GM23338 (cell line): ENCODE measurements at regions not wholly inside any gene's neighbourhood (a gene's known extent, or its start where the extent isn't known, plus 50 kb on each side); places are given as distances from the start of the nearest gene placed in this dataset.

Source experiments
- ATAC-seq: fragments of 200-7000 bp; cut with Tn5 transposase; 3 replicates; pipeline ENCODE4 v1.9.1; 2020
- DNase-seq: peaks from one replicate; pipeline ENCODE4 v3.0.0-alpha.2; 2015; ENCODE audit warnings: low spot score
- H2AFZ ChIP-seq: fragments of 200-600 bp; sonication (generic); 2 replicates; pipeline ENCODE4 v1.8.0; 2016; ENCODE audit warnings: antibody characterized with exemption, mild to moderate bottlenecking, moderate library complexity
- H3F3A ChIP-seq: fragments of 200-600 bp; sonication (generic); replicated peaks from 2 replicates; pipeline ENCODE4 v1.8.0; 2017; ENCODE audit warnings: antibody characterized with exemption, mixed run types, low read depth
- H3K27ac ChIP-seq: fragments of 200-600 bp; sonication (generic); 2 replicates; pipeline ENCODE4 v1.6.1; 2016; ENCODE audit warnings: low read depth
- H3K27me3 ChIP-seq: fragments of 200-600 bp; sonication (generic); 2 replicates; pipeline ENCODE4 v1.8.0; 2016; ENCODE audit warnings: mild to moderate bottlenecking, mixed run types, moderate library complexity; ENCODE audit not compliant: insufficient read depth
- H3K36me3 ChIP-seq: fragments of 200-600 bp; sonication (generic); 2 replicates; pipeline ENCODE4 v1.8.0; 2016; ENCODE audit warnings: mild to moderate bottlenecking; ENCODE audit not compliant: insufficient read depth
- H3K4me1 ChIP-seq: fragments of 200-600 bp; sonication (generic); 2 replicates; pipeline ENCODE4 v1.8.0; 2016; ENCODE audit warnings: mild to moderate bottlenecking, moderate library complexity; ENCODE audit not compliant: insufficient read depth
- H3K4me2 ChIP-seq: fragments of 200-600 bp; sonication (generic); 2 replicates; pipeline ENCODE4 v1.7.1; 2017; ENCODE audit warnings: mixed run types
- H3K4me3 ChIP-seq: fragments of 200-600 bp; sonication (generic); 2 replicates; pipeline ENCODE4 v1.6.1; 2016; ENCODE audit warnings: mixed run types
- H3K79me2 ChIP-seq: fragments of 200-600 bp; sonication (generic); replicated peaks from 2 replicates; pipeline ENCODE4 v1.8.0; 2017; ENCODE audit warnings: mild to moderate bottlenecking; ENCODE audit not compliant: insufficient read depth
- H3K9me2 ChIP-seq: fragments of 200-600 bp; sonication (generic); 2 replicates; pipeline ENCODE4 v1.8.0; 2017; ENCODE audit not compliant: insufficient read depth
- H4K20me1 ChIP-seq: fragments of 200-600 bp; sonication (generic); replicated peaks from 2 replicates; pipeline ENCODE4 v1.8.0; 2017; ENCODE audit warnings: mild to moderate bottlenecking; ENCODE audit not compliant: insufficient read depth
- H3K27ac Mint-ChIP-seq: 2 replicates; pipeline ENCODE4 v1.8.0; 2020; ENCODE audit warnings: inconsistent platforms, mild to moderate bottlenecking, moderate library complexity, mixed read lengths
- H3K27me3 Mint-ChIP-seq: 3 replicates; pipeline ENCODE4 v1.8.0; 2022; ENCODE audit warnings: low read depth, mild to moderate bottlenecking, moderate library complexity, mixed read lengths, inconsistent platforms; ENCODE audit not compliant: insufficient read depth, poor library complexity
- H3K36me3 Mint-ChIP-seq: 3 replicates; pipeline ENCODE4 v1.8.0; 2021; ENCODE audit warnings: low read depth, mild to moderate bottlenecking, inconsistent platforms, moderate library complexity, mixed read lengths
- H3K4me1 Mint-ChIP-seq: 3 replicates; pipeline ENCODE4 v1.8.0; 2020; ENCODE audit warnings: mild to moderate bottlenecking, inconsistent platforms, mixed read lengths
- H3K4me3 Mint-ChIP-seq: 3 replicates; pipeline ENCODE4 v1.8.0; 2021; ENCODE audit warnings: moderate library complexity, mild to moderate bottlenecking, inconsistent platforms, mixed read lengths
- H3K9me3 Mint-ChIP-seq: 3 replicates; pipeline ENCODE4 v1.8.0; 2020; ENCODE audit warnings: moderate library complexity, mild to moderate bottlenecking, inconsistent platforms, mixed read lengths
- CREB1 ChIP-seq: fragments of 250-450 bp; sonication (Bioruptor Pico); IDR thresholded peaks from 2 replicates; pipeline ENCODE4 v1.5.0; 2020; ENCODE audit warnings: low read depth, mild to moderate bottlenecking, moderate library complexity
- EZH2 ChIP-seq: fragments of 200-600 bp; sonication (generic); IDR thresholded peaks from one replicate; pipeline ENCODE4 v1.8.0; 2017; ENCODE audit warnings: antibody characterized with exemption, mild to moderate bottlenecking, low read depth; ENCODE audit not compliant: unreplicated experiment
- EZH2phosphoT487 ChIP-seq: fragments of 200-600 bp; sonication (generic); IDR thresholded peaks from one replicate; pipeline ENCODE4 v1.8.1; 2018; ENCODE audit warnings: antibody characterized with exemption; ENCODE audit not compliant: unreplicated experiment
- JUNB ChIP-seq: IDR thresholded peaks from one replicate; pipeline ENCODE4 v1.6.1; 2016; ENCODE audit warnings: antibody characterized with exemption; ENCODE audit not compliant: unreplicated experiment
- NANOG ChIP-seq: IDR thresholded peaks from 2 replicates; pipeline ENCODE4 v1.6.1; 2016; ENCODE audit warnings: antibody characterized with exemption, borderline replicate concordance
- POLR2AphosphoS5 ChIP-seq: IDR thresholded peaks from 2 replicates; pipeline ENCODE4 v1.6.1; 2016; ENCODE audit warnings: antibody characterized with exemption, low read depth
- STAT1 ChIP-seq: IDR thresholded peaks from one replicate; pipeline ENCODE4 v1.6.1; 2016; ENCODE audit warnings: antibody characterized with exemption; ENCODE audit not compliant: unreplicated experiment
- ZNF114 ChIP-seq: fragments of 250-450 bp; sonication (Bioruptor Pico); IDR thresholded peaks from 2 replicates; pipeline ENCODE4 v1.5.0; 2020; ENCODE audit warnings: mild to moderate bottlenecking, moderate library complexity
- ZNF331 ChIP-seq: fragments of 250-450 bp; sonication (Bioruptor Pico); IDR thresholded peaks from 2 replicates; pipeline ENCODE4 v1.5.0; 2020; ENCODE audit warnings: low read depth, mild to moderate bottlenecking, moderate library complexity
- TF ChIP-seq, protein P1 (sequence below): IDR thresholded peaks from one replicate; pipeline ENCODE4 v1.6.1; 2018; ENCODE audit warnings: antibody characterized with exemption; ENCODE audit not compliant: unreplicated experiment
- TF ChIP-seq, protein P2 (sequence below): fragments of 250-450 bp; sonication (Bioruptor Pico); IDR thresholded peaks from 2 replicates; pipeline ENCODE4 v1.5.0; 2020; ENCODE audit warnings: mild to moderate bottlenecking, moderate library complexity
- TF ChIP-seq, protein P3 (sequence below), 2 experiments: fragments of 200-600 bp in 1 of 2; sonication (generic) in 1 of 2; conservative IDR thresholded peaks; 2 replicates each; pipeline versions ENCODE4 v1.5.1 to v1.6.1; 2016 to 2017; ENCODE audit warnings: antibody characterized with exemption in 2 of 2, low read depth in 2 of 2, mild to moderate bottlenecking in 2 of 2, moderate library complexity in 1 of 2
- TF ChIP-seq, protein P4 (sequence below): IDR thresholded peaks from 2 replicates; pipeline ENCODE4 v1.6.1; 2016; ENCODE audit warnings: antibody characterized with exemption

DNA sequence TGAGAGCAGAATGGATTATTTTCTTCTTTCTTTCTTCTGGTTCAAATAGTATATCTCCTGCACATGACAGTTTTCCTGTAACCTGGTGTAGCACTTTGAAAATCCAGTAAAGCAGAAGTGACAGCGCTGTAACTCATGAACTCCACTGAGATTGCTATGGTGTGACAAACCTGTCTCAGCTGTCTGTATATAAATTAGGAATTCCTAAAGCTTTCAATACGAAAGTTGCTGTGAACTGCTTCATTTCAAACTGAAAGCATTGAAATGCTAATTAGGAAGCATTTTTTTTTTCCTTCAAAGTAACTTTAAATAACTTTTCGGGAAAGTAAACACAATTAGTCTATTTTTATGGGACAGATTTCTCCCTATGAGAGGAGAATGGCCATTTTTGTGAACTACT is 646.9 kb upstream of the ZP4 start:
- H4K20me1 ChIP-seq: no peaks in the 10 kb centered on the region
- H3K27me3 Mint-ChIP-seq: peaks cover 3% of the 10 kb centered on the region
- no peak overlapping the region for H3K27ac ChIP-seq

More for the DNA sequence above, 646.9 kb upstream of the ZP4 start:
- Histone ChIP-seq H3K4me2 (no peak overlapping the region), H3K4me1 (no peaks in the 10 kb centered on the region), H3K79me2 (no peaks in the 10 kb centered on the region), H2AFZ (no peak overlapping the region), H3F3A (no peaks in the 10 kb centered on the region), H3K9me2 (no peaks in the 10 kb centered on the region; the same call in 1 of the 2 replicates), H3K36me3 (no peaks in the 10 kb centered on the region), H3K27me3 (no peaks in the 10 kb centered on the region), H3K4me3 (no peak overlapping the region)
- Mint-ChIP-seq H3K4me1 (peaks cover 14% of the 10 kb centered on the region), H3K27ac (no peak overlapping the region), H3K4me3 (no peak overlapping the region), H3K36me3 (no peaks in the 10 kb centered on the region), H3K9me3 (no peaks in the 10 kb centered on the region)
- DNase-seq (no peak), ATAC-seq (no peak)
- TF ChIP-seq EZH2 (no peak), CREB1 (no peak), EZH2phosphoT487 (no peak), JUNB (no peak), ZNF331 (CRISPR knock-in tag) (no peak), STAT1 (no peak), POLR2AphosphoS5 (no peak), NANOG (no peak), ZNF114 (CRISPR knock-in tag) (no peak)
- TF ChIP-seq, protein P1, sequence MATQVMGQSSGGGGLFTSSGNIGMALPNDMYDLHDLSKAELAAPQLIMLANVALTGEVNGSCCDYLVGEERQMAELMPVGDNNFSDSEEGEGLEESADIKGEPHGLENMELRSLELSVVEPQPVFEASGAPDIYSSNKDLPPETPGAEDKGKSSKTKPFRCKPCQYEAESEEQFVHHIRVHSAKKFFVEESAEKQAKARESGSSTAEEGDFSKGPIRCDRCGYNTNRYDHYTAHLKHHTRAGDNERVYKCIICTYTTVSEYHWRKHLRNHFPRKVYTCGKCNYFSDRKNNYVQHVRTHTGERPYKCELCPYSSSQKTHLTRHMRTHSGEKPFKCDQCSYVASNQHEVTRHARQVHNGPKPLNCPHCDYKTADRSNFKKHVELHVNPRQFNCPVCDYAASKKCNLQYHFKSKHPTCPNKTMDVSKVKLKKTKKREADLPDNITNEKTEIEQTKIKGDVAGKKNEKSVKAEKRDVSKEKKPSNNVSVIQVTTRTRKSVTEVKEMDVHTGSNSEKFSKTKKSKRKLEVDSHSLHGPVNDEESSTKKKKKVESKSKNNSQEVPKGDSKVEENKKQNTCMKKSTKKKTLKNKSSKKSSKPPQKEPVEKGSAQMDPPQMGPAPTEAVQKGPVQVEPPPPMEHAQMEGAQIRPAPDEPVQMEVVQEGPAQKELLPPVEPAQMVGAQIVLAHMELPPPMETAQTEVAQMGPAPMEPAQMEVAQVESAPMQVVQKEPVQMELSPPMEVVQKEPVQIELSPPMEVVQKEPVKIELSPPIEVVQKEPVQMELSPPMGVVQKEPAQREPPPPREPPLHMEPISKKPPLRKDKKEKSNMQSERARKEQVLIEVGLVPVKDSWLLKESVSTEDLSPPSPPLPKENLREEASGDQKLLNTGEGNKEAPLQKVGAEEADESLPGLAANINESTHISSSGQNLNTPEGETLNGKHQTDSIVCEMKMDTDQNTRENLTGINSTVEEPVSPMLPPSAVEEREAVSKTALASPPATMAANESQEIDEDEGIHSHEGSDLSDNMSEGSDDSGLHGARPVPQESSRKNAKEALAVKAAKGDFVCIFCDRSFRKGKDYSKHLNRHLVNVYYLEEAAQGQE: no peak
- TF ChIP-seq, protein P2, sequence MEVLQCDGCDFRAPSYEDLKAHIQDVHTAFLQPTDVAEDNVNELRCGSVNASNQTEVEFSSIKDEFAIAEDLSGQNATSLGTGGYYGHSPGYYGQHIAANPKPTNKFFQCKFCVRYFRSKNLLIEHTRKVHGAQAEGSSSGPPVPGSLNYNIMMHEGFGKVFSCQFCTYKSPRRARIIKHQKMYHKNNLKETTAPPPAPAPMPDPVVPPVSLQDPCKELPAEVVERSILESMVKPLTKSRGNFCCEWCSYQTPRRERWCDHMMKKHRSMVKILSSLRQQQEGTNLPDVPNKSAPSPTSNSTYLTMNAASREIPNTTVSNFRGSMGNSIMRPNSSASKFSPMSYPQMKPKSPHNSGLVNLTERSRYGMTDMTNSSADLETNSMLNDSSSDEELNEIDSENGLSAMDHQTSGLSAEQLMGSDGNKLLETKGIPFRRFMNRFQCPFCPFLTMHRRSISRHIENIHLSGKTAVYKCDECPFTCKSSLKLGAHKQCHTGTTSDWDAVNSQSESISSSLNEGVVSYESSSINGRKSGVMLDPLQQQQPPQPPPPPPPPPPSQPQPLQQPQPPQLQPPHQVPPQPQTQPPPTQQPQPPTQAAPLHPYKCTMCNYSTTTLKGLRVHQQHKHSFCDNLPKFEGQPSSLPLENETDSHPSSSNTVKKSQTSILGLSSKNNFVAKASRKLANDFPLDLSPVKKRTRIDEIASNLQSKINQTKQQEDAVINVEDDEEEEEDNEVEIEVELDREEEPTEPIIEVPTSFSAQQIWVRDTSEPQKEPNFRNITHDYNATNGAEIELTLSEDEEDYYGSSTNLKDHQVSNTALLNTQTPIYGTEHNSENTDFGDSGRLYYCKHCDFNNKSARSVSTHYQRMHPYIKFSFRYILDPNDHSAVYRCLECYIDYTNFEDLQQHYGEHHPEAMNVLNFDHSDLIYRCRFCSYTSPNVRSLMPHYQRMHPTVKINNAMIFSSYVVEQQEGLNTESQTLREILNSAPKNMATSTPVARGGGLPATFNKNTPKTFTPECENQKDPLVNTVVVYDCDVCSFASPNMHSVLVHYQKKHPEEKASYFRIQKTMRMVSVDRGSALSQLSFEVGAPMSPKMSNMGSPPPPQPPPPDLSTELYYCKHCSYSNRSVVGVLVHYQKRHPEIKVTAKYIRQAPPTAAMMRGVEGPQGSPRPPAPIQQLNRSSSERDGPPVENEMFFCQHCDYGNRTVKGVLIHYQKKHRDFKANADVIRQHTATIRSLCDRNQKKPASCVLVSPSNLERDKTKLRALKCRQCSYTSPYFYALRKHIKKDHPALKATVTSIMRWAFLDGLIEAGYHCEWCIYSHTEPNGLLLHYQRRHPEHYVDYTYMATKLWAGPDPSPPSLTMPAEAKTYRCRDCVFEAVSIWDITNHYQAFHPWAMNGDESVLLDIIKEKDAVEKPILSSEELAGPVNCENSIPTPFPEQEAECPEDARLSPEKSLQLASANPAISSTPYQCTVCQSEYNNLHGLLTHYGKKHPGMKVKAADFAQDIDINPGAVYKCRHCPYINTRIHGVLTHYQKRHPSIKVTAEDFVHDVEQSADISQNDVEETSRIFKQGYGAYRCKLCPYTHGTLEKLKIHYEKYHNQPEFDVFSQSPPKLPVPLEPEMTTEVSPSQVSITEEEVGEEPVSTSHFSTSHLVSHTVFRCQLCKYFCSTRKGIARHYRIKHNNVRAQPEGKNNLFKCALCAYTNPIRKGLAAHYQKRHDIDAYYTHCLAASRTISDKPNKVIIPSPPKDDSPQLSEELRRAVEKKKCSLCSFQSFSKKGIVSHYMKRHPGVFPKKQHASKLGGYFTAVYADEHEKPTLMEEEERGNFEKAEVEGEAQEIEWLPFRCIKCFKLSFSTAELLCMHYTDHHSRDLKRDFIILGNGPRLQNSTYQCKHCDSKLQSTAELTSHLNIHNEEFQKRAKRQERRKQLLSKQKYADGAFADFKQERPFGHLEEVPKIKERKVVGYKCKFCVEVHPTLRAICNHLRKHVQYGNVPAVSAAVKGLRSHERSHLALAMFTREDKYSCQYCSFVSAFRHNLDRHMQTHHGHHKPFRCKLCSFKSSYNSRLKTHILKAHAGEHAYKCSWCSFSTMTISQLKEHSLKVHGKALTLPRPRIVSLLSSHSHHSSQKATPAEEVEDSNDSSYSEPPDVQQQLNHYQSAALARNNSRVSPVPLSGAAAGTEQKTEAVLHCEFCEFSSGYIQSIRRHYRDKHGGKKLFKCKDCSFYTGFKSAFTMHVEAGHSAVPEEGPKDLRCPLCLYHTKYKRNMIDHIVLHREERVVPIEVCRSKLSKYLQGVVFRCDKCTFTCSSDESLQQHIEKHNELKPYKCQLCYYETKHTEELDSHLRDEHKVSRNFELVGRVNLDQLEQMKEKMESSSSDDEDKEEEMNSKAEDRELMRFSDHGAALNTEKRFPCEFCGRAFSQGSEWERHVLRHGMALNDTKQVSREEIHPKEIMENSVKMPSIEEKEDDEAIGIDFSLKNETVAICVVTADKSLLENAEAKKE (CRISPR knock-in tag): no peak
- TF ChIP-seq, protein P3, sequence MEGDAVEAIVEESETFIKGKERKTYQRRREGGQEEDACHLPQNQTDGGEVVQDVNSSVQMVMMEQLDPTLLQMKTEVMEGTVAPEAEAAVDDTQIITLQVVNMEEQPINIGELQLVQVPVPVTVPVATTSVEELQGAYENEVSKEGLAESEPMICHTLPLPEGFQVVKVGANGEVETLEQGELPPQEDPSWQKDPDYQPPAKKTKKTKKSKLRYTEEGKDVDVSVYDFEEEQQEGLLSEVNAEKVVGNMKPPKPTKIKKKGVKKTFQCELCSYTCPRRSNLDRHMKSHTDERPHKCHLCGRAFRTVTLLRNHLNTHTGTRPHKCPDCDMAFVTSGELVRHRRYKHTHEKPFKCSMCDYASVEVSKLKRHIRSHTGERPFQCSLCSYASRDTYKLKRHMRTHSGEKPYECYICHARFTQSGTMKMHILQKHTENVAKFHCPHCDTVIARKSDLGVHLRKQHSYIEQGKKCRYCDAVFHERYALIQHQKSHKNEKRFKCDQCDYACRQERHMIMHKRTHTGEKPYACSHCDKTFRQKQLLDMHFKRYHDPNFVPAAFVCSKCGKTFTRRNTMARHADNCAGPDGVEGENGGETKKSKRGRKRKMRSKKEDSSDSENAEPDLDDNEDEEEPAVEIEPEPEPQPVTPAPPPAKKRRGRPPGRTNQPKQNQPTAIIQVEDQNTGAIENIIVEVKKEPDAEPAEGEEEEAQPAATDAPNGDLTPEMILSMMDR (conservative IDR thresholded peaks at IDR 0.05; ENCODE audit: low read depth in 2 of 2): no peak
- TF ChIP-seq, protein P4, sequence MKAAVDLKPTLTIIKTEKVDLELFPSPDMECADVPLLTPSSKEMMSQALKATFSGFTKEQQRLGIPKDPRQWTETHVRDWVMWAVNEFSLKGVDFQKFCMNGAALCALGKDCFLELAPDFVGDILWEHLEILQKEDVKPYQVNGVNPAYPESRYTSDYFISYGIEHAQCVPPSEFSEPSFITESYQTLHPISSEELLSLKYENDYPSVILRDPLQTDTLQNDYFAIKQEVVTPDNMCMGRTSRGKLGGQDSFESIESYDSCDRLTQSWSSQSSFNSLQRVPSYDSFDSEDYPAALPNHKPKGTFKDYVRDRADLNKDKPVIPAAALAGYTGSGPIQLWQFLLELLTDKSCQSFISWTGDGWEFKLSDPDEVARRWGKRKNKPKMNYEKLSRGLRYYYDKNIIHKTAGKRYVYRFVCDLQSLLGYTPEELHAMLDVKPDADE: no peak
